ENCODE measurements at regions not wholly inside any gene's neighbourhood (a gene's known extent, or its start where the extent isn't known, plus 50 kb on each side); places are given as distances from the start of the nearest gene placed in this dataset.

- no peak for TF ChIP-seq CTCF (IDR thresholded peaks at IDR 0.05)
- CTCF ChIA-PET: interaction anchor here (1.2 kb wide), 1 partner anchor 9 kb away, joined by 3 read pairs; no protein-coding TSS in a partner anchor
- DNase-seq: no peak
Observed at GRCh38 chr10:131456411-131456810, 144.9 kb upstream of the TCERG1L start.

GRCh38 chr10:131461093-131461492, 149.6 kb upstream of the TCERG1L start:
- no peaks in the 10 kb centered on the region for H3K36me3 Mint-ChIP-seq (ENCODE audit: low read depth)
- intact Hi-C loops (cut with micrococcal nuclease): no loop called here
- no peaks in the 10 kb centered on the region for H3K27me3 Mint-ChIP-seq
- ChIA-PET CTCF (no interaction called here), POLR2A (no interaction called here)
- no peak for ATAC-seq
- no peaks in the 10 kb centered on the region for H3K4me1 Mint-ChIP-seq (ENCODE audit: low read depth)
- no peak overlapping the region for H3K4me3 Mint-ChIP-seq
- TF ChIP-seq CTCF (IDR thresholded peaks at IDR 0.05): no peak
- no peak for DNase-seq
- no peak overlapping the region for H3K27ac Mint-ChIP-seq
- no peaks in the 10 kb centered on the region for H3K9me3 Mint-ChIP-seq

More at GRCh38 chr10:131456411-131456810, 144.9 kb upstream of the TCERG1L start:
- Mint-ChIP-seq H3K4me1 (ENCODE audit: low read depth) (no peaks in the 10 kb centered on the region), H3K36me3 (ENCODE audit: low read depth) (no peaks in the 10 kb centered on the region), H3K27ac (no peak overlapping the region), H3K9me3 (no peaks in the 10 kb centered on the region), H3K27me3 (peaks cover 14% of the 10 kb centered on the region), H3K4me3 (no peak overlapping the region)
- POLR2A ChIA-PET: no interaction called here
- ATAC-seq: no peak
- intact Hi-C loops (cut with micrococcal nuclease): no loop called here

GRCh38 chr10:131464789-131465188, 153.3 kb upstream of the TCERG1L start:
- Mint-ChIP-seq H3K27ac (no peak overlapping the region), H3K36me3 (ENCODE audit: low read depth) (no peaks in the 10 kb centered on the region), H3K4me3 (no peak overlapping the region), H3K9me3 (no peaks in the 10 kb centered on the region), H3K27me3 (no peaks in the 10 kb centered on the region), H3K4me1 (ENCODE audit: low read depth) (no peaks in the 10 kb centered on the region)
- DNase-seq (no peak), ATAC-seq (no peak)
- no peak for TF ChIP-seq CTCF (IDR thresholded peaks at IDR 0.05)
- CTCF ChIA-PET: interaction anchor here (3.4 kb wide), 1 partner anchor 11 kb away, joined by 14 read pairs; no protein-coding TSS in a partner anchor
- intact Hi-C loops (cut with micrococcal nuclease): no loop called here
- POLR2A ChIA-PET: no interaction called here

GRCh38 chr10:131469551-131469950, 158.0 kb upstream of the TCERG1L start:
- POLR2A ChIA-PET: no interaction called here
- ATAC-seq (no peak), DNase-seq (no peak)
- TF ChIP-seq CTCF (IDR thresholded peaks at IDR 0.05): no peak
- Mint-ChIP-seq H3K4me3 (no peak overlapping the region), H3K4me1 (ENCODE audit: low read depth) (no peaks in the 10 kb centered on the region), H3K36me3 (ENCODE audit: low read depth) (no peaks in the 10 kb centered on the region), H3K9me3 (no peaks in the 10 kb centered on the region), H3K27ac (no peak overlapping the region), H3K27me3 (no peaks in the 10 kb centered on the region)
- CTCF ChIA-PET: interaction anchor here (1.8 kb wide), 1 partner anchor 15 kb away, joined by 4 read pairs; no protein-coding TSS in a partner anchor
- intact Hi-C loops (cut with micrococcal nuclease): no loop called here

GRCh38 chr10:131473645-131474044, 162.1 kb upstream of the TCERG1L start:
- ATAC-seq (no peak), DNase-seq (no peak)
- Mint-ChIP-seq H3K4me1 (ENCODE audit: low read depth) (no peaks in the 10 kb centered on the region), H3K9me3 (no peaks in the 10 kb centered on the region), H3K27ac (no peak overlapping the region), H3K36me3 (ENCODE audit: low read depth) (no peaks in the 10 kb centered on the region), H3K27me3 (no peaks in the 10 kb centered on the region), H3K4me3 (no peak overlapping the region)
- CTCF ChIA-PET: no interaction called here
- TF ChIP-seq CTCF (IDR thresholded peaks at IDR 0.05): no peak
- POLR2A ChIA-PET: no interaction called here
- intact Hi-C loops (cut with micrococcal nuclease): no loop called here
